GM12874 (cell line): ENCODE measurements at regions not wholly inside any gene's neighbourhood (a gene's known extent, or its start where the extent isn't known, plus 50 kb on each side); places are given as distances from the start of the nearest gene placed in this dataset.

ENCODE experiments used
- TF ChIP-seq, protein P1 (sequence below): IDR thresholded peaks from 2 replicates; pipeline ENCODE4 v1.5.1; 2011; ENCODE audit warnings: low read depth, mild to moderate bottlenecking, control low read depth, low read length, moderate library complexity; ENCODE audit not compliant: insufficient read depth

DNA sequence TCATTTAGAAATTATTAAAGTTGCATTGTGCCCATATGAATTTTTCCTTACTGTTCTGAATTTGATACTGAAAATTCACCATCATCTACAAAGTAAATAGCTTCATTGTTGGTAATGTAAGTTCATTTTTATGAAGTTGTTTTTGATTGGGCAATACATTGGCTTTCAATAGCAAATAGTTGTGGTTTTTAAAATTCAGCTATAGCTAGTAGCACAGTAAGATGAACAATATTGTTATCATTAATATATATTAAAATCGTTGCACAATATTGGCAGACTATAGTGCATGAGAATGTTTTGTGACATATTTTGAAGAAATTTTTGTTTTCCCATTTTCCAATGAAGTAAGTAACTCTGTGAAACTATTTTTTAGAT is 575.0 kb downstream of the PRKD1 start:
- TF ChIP-seq, protein P1, sequence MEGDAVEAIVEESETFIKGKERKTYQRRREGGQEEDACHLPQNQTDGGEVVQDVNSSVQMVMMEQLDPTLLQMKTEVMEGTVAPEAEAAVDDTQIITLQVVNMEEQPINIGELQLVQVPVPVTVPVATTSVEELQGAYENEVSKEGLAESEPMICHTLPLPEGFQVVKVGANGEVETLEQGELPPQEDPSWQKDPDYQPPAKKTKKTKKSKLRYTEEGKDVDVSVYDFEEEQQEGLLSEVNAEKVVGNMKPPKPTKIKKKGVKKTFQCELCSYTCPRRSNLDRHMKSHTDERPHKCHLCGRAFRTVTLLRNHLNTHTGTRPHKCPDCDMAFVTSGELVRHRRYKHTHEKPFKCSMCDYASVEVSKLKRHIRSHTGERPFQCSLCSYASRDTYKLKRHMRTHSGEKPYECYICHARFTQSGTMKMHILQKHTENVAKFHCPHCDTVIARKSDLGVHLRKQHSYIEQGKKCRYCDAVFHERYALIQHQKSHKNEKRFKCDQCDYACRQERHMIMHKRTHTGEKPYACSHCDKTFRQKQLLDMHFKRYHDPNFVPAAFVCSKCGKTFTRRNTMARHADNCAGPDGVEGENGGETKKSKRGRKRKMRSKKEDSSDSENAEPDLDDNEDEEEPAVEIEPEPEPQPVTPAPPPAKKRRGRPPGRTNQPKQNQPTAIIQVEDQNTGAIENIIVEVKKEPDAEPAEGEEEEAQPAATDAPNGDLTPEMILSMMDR: no peak

DNA sequence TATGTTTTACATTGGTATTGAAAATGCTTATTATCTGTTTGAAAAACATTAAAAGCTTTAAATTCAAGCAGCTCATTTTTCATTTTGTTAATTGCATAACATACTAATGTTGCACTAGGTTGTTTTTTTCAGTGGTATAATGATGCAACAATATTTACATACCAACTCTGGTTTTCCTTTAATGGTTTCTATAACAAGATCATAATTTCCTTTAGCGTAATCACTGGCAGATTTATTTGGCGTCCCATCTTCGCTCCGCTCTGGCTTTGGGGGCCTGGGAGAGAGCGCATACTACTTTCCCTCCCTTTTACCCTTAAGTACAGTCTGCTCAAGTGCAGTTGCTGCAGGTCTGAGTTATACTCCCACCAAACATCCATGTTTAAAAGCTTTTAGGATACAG is 574.1 kb downstream of the PRKD1 start:
- TF ChIP-seq, protein P1: no peak

DNA sequence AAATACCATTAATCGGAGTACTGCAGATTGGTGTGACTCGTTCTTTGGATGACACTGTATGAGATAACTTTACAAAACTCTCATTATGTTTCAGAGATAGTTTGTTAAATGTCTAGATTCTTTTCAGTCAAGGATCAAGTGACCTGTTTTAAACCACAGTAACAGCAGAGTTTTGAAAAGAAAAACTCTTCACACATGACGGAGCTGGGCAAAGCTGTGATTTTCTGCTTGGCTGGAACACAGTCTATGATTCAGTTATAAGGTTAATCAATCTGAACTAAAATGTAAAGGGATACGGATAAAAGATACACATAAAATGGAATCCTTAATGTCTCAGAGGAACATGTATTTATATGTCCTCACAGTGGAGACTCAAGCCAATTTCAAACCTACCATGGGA is 573.2 kb downstream of the PRKD1 start:
- TF ChIP-seq, protein P1: no peak

DNA sequence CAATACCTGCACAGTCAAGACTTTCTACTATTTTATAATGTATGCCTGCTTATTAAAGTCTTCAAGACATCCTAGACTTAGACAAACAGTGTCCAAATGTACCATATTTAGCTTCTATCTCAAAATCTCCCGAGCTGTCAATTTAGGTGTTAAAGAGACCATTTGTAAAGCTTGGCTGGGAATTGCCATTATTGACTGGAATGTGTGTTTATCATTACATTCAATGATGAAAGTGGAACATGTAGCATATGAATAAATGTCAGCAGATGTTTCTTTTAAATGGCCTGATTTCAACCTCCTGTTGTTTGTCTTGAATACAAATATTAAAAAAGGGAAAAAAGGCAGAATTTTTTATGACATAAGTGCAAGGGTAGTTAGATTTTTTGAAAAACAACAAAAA is 572.3 kb downstream of the PRKD1 start:
- TF ChIP-seq, protein P1: no peak

DNA sequence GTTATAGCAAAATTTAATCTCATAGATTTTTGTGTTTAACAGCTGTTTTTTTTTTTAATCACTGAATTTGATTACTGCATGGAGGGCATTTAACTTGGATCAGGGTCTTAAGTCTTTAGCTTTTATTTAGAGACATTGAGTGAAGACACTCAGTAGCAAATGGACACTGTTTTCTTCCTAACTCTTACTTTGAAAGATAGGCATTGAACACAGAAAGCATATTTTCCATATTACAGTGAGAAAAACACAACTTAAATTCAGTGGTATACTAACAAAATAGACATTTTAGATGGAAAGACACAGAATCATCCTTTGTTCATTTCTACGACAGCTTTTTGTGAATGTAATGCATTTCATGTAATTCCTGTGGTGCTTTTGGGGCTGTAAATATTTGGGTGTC is 571.8 kb downstream of the PRKD1 start:
- TF ChIP-seq, protein P1: no peak

DNA sequence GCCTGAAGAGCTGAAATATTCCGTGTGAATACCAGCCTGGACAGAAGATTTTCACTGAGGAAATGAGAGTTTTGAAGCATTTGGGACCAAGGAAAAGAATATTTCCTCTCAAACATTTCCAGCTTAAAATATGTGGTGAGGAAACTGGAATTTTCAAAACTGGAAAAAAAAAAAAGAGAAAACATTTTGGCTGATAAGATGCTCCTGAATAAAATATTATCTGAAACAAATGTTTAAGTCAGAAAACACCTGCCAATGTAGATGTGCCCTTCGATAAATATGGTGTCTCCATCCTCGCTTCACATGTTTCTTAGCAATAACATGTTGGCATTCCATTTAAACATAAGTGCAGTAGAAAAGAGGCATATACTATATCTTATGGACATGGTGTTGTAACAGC is 567.0 kb downstream of the PRKD1 start:
- TF ChIP-seq, protein P1: no peak

DNA sequence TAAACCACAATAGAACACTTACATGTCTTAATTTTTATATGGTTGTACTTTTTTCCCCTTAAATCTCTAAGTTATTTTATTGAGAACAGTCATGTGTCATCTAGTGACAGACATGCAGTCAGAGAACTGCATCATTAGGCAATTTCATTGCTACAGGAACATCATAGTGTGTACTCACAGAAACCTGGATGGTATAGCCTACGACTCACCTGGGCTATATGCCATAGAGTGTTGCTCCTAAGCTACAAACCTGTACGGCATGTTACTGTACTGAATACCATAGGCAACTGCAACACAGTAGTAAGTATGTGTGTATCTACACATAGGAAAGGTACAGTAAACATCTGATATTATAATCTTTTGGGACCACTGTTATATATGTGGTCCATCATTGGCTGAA is 557.6 kb downstream of the PRKD1 start:
- TF ChIP-seq, protein P1: no peak

DNA sequence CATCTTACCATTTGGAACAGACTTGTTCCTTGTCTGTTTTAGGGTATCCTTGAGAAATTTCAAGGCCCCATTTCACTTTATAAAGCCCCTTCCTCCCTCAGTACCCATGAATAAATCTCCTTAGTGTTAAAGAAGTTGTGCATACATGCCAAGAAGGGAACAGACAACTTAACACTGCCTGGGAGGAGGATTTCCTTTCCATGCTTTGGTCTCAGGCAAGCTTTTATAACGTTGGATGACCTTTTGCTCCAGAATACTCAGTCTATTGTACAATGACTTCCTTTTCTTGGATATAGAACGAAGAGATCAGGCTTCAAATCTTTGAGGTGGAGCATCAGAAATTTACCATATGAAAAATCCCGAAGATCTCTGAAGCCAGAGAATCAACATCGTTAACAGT is 551.4 kb downstream of the PRKD1 start:
- TF ChIP-seq, protein P1: no peak
